T-helper 2 cell (primary cell): ENCODE measurements at regions not wholly inside any gene's neighbourhood (a gene's known extent, or its start where the extent isn't known, plus 50 kb on each side); places are given as distances from the start of the nearest gene placed in this dataset.
A peak's percentile ranks its signal among the peaks of the same experiment; 100 is the strongest.

ENCODE experiments used
- DNase-seq, 5 experiments: peaks; one replicate each; pipeline versions ENCODE4 v3.0.0 to v3.0.0-alpha.2; 2012 to 2022

GRCh38 chr7:35437619-35438275, 183.8 kb upstream of the TBX20 start:
- DNase-seq = no peak

DNA sequence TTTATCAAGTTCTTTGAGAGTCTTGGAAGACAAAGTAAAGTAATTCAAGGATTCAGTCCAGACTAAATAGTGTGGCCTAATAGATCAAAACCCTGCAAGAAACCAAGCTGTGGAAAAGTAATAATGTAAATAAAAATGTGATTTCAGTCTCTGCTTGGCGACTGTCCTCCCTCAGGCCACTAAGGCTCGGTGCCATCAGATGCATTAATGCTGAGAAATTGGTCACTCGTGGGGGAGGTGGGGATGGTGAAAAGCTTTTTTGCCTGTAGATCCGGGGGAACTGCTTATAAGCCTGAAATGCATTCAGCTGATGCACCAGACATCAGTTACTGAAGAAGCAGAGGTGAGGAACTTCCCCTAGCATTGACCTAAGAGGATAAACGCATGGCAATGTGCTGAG, 182.6 kb upstream of the TBX20 start:
- no peak for DNase-seq

DNA sequence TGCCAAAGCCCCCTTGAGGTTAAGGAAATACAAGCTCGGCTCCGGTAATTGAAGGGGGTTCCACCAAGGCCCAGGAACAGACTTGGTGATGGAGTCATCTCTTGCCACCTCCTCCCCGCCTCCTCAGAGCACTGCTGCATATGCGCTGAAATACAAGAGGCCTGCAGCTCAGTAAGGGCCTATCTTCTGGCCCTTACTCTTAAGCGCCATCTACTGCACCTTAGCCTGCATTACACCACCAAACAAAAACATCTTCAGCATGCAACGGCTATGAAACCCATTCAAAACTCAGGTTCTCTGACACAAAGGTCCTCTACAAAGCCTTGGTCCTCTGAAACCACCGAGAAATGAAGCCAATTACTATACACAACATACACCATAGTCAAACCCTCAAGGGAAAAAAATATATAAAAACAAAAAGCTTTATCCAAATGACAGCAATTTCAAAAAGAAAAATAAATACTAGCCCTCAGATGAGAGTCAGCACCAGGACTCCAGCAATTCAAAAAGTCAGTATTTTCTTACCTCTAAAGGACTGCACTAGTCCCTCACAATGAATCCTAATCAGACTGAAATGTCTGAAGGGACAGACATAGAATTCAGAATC, 176.8 kb upstream of the TBX20 start:
- peak in 1 of 5 experiments; percentile 25 for DNase-seq

DNA sequence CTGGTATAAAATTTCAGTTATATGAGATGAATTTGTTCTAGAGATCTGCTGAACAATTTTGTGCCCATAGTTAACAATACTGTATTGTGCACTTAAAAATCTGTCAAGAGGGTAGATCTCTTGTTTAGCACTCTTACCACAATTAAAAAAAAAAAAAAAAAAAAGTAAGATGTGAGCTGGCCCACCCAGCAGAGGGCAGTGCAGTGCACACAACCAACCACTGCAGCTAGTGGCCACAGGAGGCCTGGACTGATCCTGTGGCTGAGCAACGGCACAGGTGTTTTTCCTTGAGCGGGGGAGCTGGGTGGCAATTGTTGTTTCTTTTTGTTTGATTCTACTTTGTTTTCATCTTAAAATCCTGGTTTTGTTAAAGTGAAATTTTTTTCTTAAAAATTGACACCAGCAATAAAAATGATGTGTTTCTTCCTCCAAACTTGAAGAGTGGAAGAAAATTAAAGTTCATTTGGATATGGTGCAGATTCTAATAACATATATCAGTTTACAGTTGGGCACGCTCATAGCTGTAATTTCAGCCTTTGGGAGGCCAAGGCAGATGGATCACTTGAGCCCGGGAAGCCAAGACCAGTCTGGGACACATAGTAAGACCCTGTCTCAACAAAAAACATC, 171.1 kb upstream of the TBX20 start:
- peak; percentile 16 to 67 (median 19) for DNase-seq

GRCh38 chr7:35424440-35424839, 170.5 kb upstream of the TBX20 start:
- DNase-seq = no peak

- no peak for DNase-seq
Measured at GRCh38 chr7:35422715-35423114, 168.8 kb upstream of the TBX20 start.

DNA sequence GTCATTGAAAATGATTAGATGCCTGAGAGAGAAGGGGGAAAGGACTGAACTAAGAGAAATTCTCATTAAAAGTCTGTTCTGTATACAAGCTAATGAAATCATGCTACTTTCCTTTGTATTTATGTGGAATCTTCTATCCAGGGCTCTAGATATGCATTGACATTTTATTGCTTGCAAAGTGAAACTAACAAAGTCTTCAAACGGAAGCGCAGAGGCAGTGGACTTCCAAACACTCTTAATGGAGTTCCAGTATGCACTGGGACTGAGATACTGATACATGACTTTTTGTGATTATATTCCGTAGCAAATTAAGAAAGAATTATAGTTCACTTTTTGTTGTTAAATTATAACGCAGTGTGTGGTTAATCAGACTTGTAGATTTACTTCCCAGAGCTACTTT, 166.8 kb upstream of the TBX20 start:
- DNase-seq = no peak

DNA sequence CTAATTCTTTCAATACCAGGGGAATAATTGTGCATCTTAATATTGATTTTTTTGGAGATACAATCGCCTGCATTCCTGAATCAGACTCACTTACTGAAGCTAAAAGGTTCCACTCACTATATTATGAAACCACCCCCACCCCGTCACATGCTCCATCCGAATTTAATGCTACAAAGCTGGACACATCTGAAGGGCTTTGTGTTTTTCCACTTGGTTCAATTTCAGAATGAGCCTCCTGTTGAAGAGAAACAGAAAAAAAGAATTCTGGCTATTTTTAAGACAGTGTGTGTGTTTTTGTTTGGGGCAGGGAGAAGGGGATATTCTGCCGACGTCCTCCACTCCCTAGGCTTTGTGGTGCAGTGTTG, 165.5 kb upstream of the TBX20 start:
- DNase-seq = no peak

DNA sequence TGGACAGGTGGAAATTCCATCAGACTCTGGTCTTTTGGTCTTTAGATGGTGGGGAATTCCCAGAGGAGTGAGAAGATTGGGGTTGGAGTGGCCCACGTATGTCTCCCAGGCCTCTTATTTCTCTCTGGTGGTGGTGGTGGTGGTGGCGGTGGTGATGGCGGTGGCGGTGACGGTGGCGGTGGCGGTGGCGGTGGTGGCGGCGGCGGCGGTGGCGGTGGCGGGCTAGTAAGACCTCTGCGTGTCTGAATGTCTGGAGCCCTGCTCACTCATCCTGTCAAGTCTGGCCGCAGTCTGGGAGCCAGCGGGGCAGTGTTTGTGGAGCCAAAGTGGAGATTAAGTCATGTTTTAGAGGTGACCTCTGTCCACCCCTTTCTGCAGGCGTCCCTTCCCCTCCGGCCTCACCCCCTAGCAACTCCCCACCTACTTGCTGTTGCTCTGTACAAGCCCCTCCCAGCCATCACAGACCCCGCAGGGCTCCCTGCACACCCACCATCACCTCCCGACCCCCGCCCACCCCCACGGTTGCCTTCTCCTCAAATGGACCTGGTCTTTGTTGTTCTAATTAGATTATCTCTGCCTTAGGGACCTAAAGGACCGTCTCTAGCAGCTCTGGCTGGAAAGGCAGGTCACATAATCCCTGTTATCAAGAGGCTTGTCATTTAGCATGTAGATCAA, 165.0 kb upstream of the TBX20 start:
- no peak for DNase-seq

- DNase-seq = no peak
Measured at GRCh38 chr7:35416568-35416967, 162.7 kb upstream of the TBX20 start.

DNA sequence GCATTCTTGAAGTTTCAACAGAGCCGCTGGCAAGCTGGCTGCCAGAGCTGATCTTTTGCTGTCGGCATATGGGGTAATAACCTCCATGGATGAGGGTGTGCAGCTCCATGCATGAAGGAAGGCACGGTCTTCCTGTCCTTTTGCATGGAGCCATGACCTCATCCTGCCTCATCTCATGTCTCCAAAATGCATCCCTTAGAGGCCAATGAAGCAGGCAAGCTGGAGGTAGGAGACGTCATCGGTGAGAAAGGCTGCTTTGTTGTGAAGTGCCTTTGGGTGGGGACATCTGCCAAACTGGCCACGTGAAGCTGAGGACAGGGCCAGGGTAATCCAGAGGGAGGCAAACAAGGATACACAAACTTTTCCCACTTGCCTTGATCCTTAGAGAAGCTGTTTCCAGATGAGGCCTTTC, 161.5 kb upstream of the TBX20 start:
- DNase-seq = no peak

DNA sequence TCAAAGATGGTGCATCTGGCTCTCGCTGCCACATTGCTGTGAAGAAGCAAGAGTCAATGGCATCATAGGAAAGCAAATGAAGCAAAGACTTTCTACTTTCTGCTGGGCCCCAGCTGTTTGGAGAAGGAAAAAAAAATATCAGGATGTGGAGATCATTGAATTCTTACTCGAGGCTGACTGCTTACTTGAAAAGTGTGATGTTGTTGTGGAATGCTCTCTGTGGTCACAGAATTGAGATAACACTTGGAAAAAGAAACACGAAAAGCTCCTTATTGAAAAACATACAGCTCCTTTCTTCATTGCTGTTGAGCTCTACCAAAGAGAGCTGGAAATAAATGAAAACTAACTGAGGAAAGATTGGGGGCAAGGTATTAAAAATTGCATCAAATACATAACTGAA, 157.4 kb upstream of the TBX20 start:
- DNase-seq = no peak

DNA sequence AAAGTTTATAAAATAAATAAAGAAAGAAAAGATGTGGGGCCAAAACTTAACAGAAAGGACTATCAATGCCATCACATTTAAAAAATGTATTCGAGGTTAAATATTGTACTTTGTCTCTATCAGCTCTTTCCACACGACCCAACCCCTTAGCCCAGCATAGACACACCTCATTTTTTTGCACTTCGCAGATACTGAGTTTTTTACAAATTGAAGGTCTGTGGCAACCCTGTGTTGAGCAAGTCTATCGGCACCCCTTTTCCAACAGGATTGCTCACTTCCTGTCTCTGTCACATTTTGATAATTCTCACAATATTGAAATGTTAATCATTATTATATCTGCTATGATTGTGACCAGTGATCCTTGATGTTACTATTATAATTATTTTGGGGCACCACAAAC, 151.6 kb upstream of the TBX20 start:
- DNase-seq = no peak

DNA sequence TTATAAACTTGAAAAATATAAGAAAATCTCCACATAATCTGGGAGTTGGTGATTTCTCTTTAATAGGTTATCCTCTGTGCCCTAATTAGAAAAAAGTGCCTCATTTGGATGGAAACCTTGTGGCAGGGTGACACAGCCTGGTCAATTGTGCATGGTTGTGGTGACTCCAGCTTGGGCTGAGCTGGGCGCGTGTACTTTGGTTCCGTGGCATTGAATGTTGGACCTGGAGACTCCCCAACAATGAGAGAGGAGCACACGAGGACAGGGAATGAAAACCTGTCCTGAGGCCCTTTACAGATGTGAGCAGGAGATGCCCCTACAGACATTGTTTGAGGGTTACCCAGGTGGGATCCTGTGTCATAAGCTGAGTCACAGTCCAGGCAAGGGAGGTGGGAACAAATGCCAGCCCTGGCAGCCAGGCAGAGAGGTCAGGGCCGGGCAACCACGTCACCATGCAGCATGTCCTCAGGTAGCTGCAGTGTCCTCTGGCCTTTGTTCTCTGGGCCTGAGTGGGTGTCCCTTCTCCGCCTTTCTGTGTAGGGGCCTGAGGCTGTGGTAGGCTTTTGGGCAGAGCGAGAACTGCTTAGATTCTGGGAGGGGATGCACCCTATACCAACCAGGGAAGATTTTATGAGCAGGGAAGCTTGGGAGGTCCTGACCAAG, 147.4 kb upstream of the TBX20 start:
- no peak for DNase-seq

GRCh38 chr7:35399840-35400239, 145.9 kb upstream of the TBX20 start:
- no peak for DNase-seq

- no peak for DNase-seq
Measured at GRCh38 chr7:35399216-35399615, 145.3 kb upstream of the TBX20 start.

DNA sequence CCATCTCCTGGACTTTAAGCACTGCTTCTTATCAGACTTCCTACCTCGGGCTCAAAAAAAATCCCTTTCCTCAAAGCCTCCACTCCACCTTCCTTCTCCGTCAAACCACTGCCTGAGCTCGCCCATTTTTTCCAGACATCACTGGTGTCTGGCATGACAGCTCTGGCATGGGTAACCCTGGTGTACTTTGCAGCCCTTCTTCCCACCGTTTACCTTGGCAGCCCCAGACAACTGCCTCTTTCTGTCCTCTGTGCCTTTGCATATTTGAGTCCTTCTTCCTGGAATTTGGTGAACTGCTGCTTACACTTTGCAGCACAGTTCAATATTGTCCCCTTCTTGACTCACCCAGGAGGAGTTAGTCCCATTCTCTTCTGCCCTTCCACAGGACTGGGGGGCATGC, 144.6 kb upstream of the TBX20 start:
- DNase-seq = no peak

DNA sequence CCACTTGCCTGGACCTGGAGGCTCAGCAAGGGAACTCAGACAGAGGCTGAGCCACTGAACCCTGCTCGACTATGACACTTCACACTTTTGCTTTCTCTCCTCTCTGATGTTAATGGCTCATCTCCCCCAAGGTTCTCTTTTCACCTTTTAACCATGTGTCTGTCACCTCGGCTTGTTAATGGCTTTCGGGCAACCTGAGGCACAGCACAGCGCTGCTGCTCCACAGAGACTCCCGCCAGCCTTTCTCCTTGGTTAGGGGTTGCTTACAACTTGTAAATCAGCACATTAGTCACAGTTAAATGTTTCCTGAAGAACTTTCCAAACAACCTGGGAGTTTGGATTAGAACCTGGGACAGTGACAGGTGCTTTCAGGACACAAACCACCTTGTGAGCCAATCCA, 136.2 kb upstream of the TBX20 start:
- DNase-seq = no peak

DNA sequence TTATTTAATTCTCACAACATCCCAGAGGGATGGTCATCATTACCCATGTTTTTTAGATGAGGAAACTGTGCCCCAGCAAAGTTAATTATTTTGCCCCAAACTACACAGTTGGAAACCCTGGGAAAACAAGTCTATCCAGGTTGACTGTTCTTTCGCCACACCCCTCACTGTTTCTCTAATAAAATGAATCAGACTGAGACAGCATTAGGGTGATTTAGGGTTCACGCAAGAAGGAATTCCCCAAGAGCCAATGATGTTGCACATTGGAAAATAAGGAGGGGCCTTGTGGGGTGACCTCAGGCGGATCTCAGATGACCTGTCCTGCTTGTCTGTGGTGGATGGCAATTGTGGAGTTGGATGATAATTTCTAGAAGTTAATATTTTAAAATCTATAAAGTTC, 135.7 kb upstream of the TBX20 start:
- DNase-seq = no peak

GRCh38 chr7:35386816-35387706, 133.2 kb upstream of the TBX20 start:
- no peak for DNase-seq

DNA sequence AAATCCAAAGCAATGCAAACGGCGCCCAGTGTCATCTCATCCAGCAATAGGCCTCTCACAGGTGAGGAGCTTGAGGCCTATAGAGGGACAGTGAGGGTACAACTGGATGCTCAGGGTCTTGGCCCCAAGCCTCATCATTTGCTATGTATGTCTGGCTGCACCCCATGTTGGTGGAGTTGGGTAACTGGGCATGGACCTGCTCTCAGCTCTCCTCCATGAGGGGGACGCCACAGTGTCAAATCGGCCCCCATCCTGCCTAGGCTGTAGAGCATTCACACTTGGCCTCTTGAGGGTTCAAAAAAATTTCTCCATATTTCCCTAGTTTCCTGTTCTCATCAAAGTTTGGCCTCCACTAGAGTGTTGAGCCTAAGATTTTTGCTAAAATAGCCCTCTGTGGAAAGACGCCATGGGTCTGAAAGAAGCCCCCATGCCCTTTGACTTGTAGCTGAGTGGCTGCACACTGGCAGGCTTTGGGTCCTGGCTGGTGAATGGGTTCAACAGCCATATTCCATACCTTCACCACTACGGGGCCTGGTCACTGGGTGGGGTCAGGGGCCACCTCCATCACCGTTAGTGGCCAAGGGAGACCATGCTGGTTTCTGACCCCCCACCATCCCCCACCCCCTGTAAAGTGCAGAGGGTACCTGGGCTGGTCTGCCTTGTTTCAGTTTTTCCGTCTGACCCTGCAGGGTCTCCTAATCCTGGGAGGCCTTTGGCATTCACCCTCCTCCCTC, 132.3 kb upstream of the TBX20 start:
- no peak for DNase-seq
